AG09309 (cell line): ENCODE measurements at regions not wholly inside any gene's neighbourhood (a gene's known extent, or its start where the extent isn't known, plus 50 kb on each side); places are given as distances from the start of the nearest gene placed in this dataset.

ENCODE experiments used
- DNase-seq: peaks from one replicate; pipeline ENCODE4 v3.0.0-alpha.2; 2010; ENCODE audit warnings: low read depth
- H3K4me3 ChIP-seq: 2 replicates; pipeline ENCODE4 v1.5.1; 2011; ENCODE audit warnings: mild to moderate bottlenecking, low read depth, low read length, moderate library complexity; ENCODE audit not compliant: control insufficient read depth
- CTCF ChIP-seq: IDR thresholded peaks from 2 replicates; pipeline ENCODE4 v1.5.1; 2011; ENCODE audit warnings: mild to moderate bottlenecking, low read depth, low read length, inconsistent platforms; ENCODE audit not compliant: insufficient read depth, control insufficient read depth; ENCODE audit errors: missing control alignments

- H3K4me3 ChIP-seq = no peak overlapping the region
- TF ChIP-seq CTCF = no peak
- no peak for DNase-seq
These were observed 189.5 kb upstream of the HMGA2 start for GRCh38 chr12:65634626-65635331.

DNA sequence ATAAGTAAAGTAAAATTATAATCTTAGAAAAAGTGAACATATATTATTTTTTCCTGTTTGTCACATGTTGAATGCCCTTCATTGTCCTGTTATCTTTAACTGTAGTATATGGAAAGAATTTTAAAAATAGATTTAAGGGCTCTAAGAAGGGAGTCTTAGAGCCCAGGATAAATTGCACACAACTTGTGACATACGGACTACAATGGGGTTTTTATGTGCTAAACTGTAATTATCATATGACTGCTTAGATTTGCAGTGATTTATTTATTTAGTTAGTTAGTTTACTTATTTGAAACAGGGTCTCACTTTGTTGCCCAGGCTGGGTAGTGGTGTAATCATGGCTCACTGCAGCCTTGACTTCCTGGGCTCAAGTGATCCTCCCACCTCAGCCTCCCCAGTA is 187.8 kb upstream of the HMGA2 start:
- no peak overlapping the region for H3K4me3 ChIP-seq
- DNase-seq = no peak
- TF ChIP-seq CTCF = no peak

DNA sequence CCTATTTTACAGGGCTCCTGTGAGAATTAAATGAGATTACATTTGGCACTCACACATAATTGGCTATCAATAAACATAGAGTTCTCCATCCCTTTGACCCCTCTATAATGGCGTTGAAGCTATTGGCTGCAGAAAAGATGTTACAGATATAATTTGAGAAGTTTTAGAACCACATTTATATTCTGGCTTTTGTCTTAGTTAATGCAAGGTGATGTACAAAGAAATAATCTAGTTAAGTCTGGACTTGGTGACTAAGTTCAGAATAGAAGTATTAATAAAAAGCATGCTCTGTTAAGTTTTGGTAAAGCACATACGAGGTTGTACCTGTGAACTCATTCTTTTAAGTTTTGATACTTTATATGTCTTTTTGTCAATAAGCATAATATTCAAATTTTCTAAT is 187.1 kb upstream of the HMGA2 start:
- no peak overlapping the region for H3K4me3 ChIP-seq
- DNase-seq = no peak
- no peak for TF ChIP-seq CTCF

DNA sequence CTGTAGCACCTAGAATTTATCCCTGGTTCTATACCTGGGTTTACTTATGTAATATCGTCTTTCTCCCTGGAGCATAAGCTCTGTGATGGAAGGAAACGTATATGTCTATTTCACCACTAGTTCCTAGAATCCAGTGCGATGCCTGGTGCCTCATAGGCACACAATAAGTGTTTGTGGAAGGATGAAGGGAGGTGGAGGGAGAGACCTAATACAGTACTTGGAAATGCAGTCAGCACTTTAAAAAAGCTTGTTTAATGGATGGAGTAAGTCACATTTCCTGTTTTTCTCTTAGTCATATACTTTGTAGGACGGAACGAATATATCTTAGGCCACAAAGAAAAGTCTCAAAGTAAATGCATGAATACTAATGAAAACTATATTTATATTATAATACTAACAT is 186.5 kb upstream of the HMGA2 start:
- no peak for DNase-seq
- H3K4me3 ChIP-seq = no peak overlapping the region
- no peak for TF ChIP-seq CTCF

- H3K4me3 ChIP-seq = no peak overlapping the region
- no peak for DNase-seq
- TF ChIP-seq CTCF = no peak
These were observed 186.0 kb upstream of the HMGA2 start for GRCh38 chr12:65638324-65638723.

DNA sequence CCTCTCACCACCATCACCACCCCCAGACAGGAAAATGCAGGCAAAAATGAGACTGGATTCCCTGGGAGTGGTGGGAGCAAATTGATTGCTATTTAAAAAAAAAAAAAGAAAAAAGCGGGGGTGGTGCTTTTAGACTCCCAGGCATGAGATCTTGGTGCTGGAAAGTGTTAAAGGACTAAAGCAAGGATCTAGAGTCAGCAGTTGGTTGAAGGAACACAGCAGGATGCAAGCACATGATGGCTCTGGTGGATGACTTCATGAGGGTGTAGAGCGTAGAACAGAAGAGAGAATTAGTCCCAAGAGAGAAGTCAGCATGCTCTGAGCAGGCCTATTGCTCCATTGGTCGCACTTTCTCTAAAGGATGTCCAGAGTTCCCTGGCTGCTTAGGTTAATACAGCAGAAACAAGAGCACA is 183.8 kb upstream of the HMGA2 start:
- no peak for TF ChIP-seq CTCF
- DNase-seq = no peak
- H3K4me3 ChIP-seq = no peak overlapping the region
